H1 (cell line): ENCODE measurements at regions not wholly inside any gene's neighbourhood (a gene's known extent, or its start where the extent isn't known, plus 50 kb on each side); places are given as distances from the start of the nearest gene placed in this dataset.

Experiments used
- CTCF ChIP-seq, 3 experiments: IDR thresholded peaks; 1 replicate in 2 of 3; 2 replicates in 1 of 3; pipeline versions ENCODE4 v1.5.1 to v1.6.1; 2011; ENCODE audit warnings: low read length in 3 of 3, mild to moderate bottlenecking in 3 of 3, inconsistent platforms in 2 of 3, low read depth in 1 of 3, moderate library complexity in 1 of 3; ENCODE audit not compliant: insufficient read depth in 1 of 3; ENCODE audit errors: control extremely low read depth in 1 of 3
- TBP ChIP-seq: IDR thresholded peaks from 2 replicates; pipeline ENCODE4 v1.6.1; 2011; ENCODE audit warnings: low read depth, low read length, improper control_type of control experiment

DNA sequence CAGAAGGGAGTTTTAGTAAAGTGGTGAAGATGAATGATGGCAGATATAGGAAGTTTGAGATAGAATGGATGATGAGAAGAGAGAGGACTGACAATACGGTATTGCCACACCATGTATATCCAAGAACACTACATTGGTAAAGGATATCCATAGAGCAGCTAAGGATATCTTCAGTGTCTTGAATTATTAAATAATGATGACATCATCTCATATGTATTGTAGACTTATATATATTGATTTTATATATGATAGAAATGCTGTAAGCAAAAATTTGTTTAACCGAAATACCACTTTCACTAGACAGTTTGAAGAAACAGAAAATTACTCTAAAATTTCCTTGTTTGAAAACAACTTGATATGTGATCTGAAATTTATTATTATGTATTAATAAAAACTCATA lies 89.0 kb downstream of the SEPTIN7 start:
- TF ChIP-seq TBP (no peak), CTCF (IDR thresholded peaks at IDR 0.05; ENCODE audit: control extremely low read depth in 1 of 3, insufficient read depth in 1 of 3, low read depth in 1 of 3, low read length in 3 of 3) (no peak)
